NK-92 (cell line): ENCODE measurements at regions not wholly inside any gene's neighbourhood (a gene's known extent, or its start where the extent isn't known, plus 50 kb on each side); places are given as distances from the start of the nearest gene placed in this dataset.

ENCODE experiments used
- DNase-seq: peaks from one replicate; lab custom pipeline; 2025; ENCODE audit not compliant: unreplicated experiment; lab: John Stamatoyannopoulos, UW

GRCh38 chr11:39304586-39304985, 2154.9 kb downstream of the LRRC4C start:
- DNase-seq = no peak

GRCh38 chr11:39294648-39295047, 2164.8 kb downstream of the LRRC4C start:
- DNase-seq = no peak

DNA sequence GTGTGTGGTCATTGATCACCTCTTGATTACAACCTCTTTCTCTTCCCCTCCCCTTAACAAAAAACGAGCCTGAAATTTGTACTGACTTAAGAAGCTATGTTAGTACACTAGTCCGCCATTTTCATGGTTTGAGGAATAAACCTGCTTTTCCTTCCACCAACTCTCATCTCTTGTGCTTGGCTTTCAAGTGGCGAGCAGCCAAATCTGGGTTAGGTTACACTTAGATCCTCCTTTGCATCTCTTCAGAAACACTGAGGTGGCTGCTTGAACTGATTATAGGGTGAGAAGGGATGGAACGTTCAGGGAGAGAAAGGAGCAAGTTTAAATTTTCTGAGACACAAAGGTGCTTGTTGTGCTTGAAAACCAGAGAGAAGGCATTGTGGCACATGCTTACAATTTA, 2171.4 kb downstream of the LRRC4C start:
- DNase-seq = no peak

GRCh38 chr11:39268176-39268690, 2191.2 kb downstream of the LRRC4C start:
- DNase-seq = no peak

DNA sequence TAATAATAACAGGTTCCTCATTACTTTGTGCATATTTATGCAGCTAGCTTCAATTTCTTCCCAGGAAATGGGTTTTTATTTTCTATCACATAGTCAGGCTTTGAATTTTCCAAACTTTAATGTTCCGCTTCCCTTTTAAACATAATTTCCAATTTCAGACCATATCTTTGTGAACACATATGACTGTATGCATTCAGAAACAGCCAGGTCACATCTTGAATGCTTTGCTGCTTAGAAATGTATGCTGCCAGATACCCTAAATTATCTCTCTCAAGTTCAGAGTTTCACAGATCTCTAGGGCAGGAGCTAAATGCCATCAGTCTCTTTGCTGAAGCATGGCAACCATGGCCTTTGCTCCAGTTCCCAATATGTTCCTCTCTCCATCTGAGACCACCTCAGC, 2203.8 kb downstream of the LRRC4C start:
- no peak for DNase-seq

- no peak for DNase-seq
These were observed 2209.7 kb downstream of the LRRC4C start for GRCh38 chr11:39249566-39250365.

DNA sequence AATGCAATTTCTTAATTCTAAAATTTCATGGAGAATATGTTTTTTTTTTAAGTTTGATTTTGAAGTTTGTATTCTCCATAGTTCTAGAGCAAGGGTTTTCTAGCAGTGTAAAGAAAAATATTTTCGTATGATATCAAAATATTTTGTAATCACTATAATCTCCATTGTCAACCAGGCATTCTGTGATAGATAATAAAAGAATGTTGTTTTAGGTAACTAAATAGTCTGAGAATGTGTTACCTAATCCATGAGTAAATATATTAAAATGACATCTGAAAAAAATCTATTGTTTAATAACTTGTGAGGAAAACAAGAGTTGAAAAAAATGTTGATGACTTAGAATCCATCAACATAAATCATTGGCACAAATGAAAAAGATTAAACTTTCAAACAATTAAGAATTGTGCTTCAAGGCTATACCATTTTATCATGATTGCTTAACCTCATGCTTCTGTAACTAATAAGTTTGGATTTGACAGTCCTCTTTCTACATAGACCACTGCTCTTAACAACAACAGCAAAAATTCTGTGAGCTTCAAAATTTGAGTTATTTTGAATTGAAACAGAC, 2211.8 kb downstream of the LRRC4C start:
- no peak for DNase-seq

DNA sequence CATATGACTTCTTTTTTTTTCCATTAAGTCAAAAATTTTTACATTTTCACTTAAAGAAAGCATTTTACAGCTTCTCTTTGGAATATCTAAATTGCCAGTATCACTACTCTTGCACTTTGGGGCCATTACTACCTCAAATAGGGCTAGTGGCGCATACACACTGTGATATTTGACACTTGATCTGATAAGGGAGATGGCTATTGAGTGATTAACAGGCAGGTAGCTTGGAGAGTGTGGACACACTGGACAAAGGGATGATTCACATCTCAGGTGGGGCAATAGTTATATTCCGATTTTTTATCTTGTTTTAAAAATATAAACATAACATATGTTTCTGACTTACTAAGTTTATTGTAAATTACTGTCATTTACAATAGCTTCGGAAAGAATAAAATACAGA, 2219.9 kb downstream of the LRRC4C start:
- DNase-seq = no peak

DNA sequence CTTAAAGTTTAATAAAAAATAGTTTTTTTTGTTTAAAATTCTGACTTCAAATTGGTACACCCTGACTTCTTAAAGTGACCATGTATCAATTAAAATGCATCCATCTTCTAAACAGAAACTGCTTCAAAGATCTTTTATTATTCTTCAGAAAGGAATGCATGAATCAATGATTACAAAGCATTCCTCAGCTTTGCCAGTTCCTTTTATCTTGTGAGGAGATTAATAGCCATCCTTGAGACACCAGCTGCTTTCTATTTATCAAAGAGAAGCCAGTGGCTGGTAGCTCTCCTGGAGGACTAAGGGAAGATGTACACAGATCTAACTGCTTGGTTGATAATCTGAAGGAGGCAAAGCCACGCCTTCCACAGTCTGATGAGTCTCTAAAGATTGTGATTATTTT, 2222.5 kb downstream of the LRRC4C start:
- no peak for DNase-seq

- DNase-seq = no peak
These were observed 2237.8 kb downstream of the LRRC4C start for GRCh38 chr11:39221550-39222138.

DNA sequence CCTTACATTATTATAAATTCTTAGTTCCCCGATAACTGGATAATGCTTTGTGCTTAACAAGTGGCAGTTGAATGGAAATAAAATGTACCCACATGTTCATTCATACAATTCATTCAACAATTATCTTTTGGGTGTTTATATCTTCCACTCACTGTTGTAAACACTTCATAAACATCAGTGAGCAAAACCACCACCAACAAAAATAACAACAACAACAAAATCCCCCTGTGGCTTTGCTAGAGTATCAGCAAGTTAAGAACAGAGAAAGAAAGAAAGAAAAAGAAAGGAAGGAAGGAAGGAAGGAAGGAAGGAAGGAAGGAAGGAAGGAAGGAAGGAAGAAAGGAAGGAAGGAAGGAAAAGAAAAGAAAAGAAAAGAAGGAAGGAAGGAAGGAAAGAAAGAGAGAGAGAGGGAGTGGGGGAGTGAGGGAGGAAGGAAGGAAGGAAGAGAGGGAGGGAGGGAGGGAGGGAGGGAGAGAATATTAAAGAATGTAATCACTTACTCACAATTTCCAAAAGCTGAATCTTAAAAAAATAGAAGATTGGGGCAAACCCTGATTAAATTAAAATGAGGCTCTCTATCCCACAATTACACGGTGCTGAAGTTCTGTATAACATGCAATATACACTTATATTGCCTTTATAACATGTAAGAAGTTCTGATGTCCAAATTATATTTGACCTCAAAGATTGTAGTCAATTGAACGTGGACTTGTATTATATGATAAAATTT, 2238.8 kb downstream of the LRRC4C start:
- DNase-seq = no peak

GRCh38 chr11:39220069-39220468, 2239.4 kb downstream of the LRRC4C start:
- no peak for DNase-seq

DNA sequence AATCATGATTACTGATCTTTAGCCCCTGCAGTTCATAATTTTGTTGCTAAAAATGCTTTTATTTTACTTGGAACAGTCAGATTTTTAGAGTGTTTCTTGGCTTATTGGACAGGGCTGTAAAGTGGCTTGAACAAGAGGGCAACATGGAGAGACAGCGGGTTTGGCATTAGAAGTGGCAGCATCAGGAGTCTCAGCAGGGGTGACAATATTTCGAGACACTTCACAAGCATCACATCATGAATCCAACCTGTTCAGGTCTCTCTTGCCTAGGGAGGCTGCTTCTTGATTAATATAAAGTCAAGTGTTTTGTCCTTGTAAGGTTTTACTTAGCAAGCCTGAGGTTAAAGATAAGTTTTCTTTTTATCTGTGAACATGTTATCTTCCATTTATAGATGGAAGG, 2249.5 kb downstream of the LRRC4C start:
- no peak for DNase-seq

DNA sequence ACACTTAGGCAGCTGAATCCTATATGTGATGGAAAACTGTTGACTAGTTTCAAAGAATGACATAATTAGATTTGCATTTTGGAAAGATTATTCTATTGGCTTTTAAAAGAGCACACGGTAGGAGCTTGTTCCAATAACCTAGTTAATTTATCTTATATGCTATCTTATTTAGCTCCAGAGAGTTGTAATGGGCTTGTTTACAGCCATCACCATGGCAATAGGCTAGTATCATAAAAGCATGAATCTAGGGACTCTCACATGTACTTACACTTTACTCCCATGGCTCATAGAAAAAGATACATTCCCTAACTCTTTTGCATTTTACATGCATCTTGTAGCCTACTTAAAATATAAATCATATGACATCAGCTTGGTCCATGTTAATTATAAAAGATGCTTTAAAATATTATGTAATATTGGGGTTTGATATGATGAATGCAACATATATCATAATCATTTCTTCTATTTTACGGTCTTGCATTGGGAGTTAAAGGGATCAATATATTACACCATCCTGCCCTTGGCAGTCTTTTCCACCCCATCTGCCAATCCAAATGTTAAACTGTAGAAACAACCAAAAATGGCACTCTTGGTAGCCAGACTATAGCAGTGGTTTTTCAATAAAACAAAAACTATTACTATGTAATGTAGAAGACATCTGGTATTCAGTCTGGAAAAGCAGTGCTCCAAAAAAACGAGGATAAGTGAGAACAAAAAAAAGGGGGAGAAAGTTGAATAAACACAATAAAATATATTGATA, 2254.0 kb downstream of the LRRC4C start:
- DNase-seq = no peak

DNA sequence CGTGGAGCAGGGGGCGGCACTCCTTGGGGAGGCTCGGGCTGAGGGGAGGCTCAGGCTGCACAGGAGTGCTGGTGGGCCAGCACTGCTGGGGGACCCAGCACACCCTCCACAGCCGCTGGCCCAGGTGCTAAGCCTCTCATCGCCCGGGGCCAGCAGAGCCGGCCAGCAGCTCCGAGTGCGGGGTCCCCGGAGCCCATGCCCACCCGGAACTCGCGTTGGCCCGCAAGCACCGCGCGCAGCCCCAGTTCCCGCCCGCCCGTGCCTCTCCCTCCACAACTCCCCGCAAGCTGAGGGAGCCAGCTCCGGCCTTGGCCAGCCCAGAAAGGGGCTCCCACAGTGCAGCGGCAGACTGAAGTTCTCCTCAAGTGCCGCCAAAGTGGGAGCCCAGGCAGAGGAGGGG, 2266.8 kb downstream of the LRRC4C start:
- no peak for DNase-seq

DNA sequence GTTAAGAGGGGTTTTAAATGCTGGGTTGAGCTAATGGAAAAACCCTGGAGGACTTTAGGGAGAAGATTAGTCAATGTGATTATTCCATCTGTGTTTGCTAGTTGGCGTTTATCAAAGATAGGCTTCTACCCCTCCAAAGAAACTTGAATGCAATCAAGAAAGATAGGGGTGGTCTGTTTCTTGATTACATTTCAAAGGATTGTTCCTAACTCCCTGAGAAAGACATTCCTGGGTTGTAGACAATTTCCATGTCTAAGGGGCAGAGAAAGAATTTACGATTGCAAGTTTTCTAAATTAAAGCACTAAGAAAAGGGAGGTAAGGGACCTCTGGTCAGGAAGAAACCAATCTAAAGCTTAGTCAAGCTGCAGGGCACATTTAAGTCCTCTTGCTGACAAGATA, 2268.7 kb downstream of the LRRC4C start:
- no peak for DNase-seq

- no peak for DNase-seq
These were observed 2281.8 kb downstream of the LRRC4C start for GRCh38 chr11:39177678-39178077.

DNA sequence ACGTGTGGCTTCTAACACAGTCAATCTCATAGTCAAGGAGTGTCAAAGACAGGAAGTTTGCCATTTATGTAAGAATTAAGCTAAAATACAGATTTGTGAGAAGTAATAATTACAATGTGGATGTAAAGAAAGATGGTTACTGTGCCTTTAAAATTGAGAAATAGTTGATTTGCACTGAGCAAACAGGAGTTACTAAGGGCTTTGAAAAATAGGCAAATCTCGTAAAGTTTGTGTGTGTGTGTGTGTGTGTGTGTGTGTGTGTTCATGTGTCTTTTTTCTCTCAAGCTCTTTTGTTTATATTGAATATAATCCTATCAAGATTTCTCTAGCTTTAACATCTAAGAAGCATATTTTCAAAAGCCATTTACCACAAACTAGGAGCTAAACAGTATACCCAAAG, 2284.5 kb downstream of the LRRC4C start:
- DNase-seq = no peak

GRCh38 chr11:39174196-39174595, 2285.3 kb downstream of the LRRC4C start:
- no peak for DNase-seq

- no peak for DNase-seq
These were observed 2294.4 kb downstream of the LRRC4C start for GRCh38 chr11:39165021-39165420.

- no peak for DNase-seq
These were observed 2310.2 kb downstream of the LRRC4C start for GRCh38 chr11:39149214-39149613.
